CD14-positive monocyte (primary cell): ENCODE measurements at regions not wholly inside any gene's neighbourhood (a gene's known extent, or its start where the extent isn't known, plus 50 kb on each side); places are given as distances from the start of the nearest gene placed in this dataset.

Experiments
- DNase-seq, 3 donors: peaks; one replicate each; pipeline ENCODE4 v3.0.0-alpha.2; 2011 to 2022
- H2AFZ ChIP-seq: 2 replicates; pipeline ENCODE4 v1.6.0; 2012; ENCODE audit warnings: mild to moderate bottlenecking, low read depth, low read length, inconsistent platforms; ENCODE audit not compliant: insufficient read depth, poor library complexity, severe bottlenecking
- H3K27ac ChIP-seq, 2 donors: 1 replicate in 1 of 2; 2 replicates in 1 of 2; pipeline ENCODE4 v1.5.1; 2012 to 2013; ENCODE audit warnings: low read length in 2 of 2, control low read depth in 1 of 2, inconsistent platforms in 1 of 2, low read depth in 1 of 2, mild to moderate bottlenecking in 1 of 2
- H3K27me3 ChIP-seq, 2 donors: one replicate each; pipeline versions ENCODE4 v1.6.0 to v1.6.1; 2011 to 2013; ENCODE audit warnings: low read length in 2 of 2; ENCODE audit not compliant: control insufficient read depth in 2 of 2, insufficient read depth in 2 of 2
- H3K36me3 ChIP-seq, 2 donors: replicated peaks in 1 of 2; 1 replicate in 1 of 2; 2 replicates in 1 of 2; pipeline versions ENCODE4 v1.5.1 to v1.6.1; 2012 to 2013; ENCODE audit warnings: low read length in 2 of 2, control low read depth in 1 of 2, inconsistent platforms in 1 of 2, mild to moderate bottlenecking in 1 of 2; ENCODE audit not compliant: insufficient read depth in 2 of 2, control insufficient read depth in 1 of 2
- H3K4me1 ChIP-seq, 2 donors: 1 replicate in 1 of 2; 2 replicates in 1 of 2; pipeline versions ENCODE4 v1.5.1 to v1.6.1; 2012 to 2013; ENCODE audit warnings: low read length in 2 of 2, control low read depth in 1 of 2, inconsistent platforms in 1 of 2, mild to moderate bottlenecking in 1 of 2, moderate library complexity in 1 of 2; ENCODE audit not compliant: insufficient read depth in 2 of 2, control insufficient read depth in 1 of 2
- H3K4me2 ChIP-seq: replicated peaks from 2 replicates; pipeline ENCODE3; 2012; ENCODE audit warnings: low read length, moderate library complexity, mild to moderate bottlenecking; ENCODE audit not compliant: poor library complexity, severe bottlenecking; ENCODE audit errors: extremely low read depth
- H3K4me3 ChIP-seq, 3 experiments: fragments of 200-600 bp in 1 of 3; sonication (generic) in 1 of 3; replicated peaks in 1 of 3; 1 replicate in 2 of 3; 2 replicates in 1 of 3; pipeline ENCODE4 v1.5.1; 2011 to 2013; ENCODE audit warnings: low read length in 3 of 3, mild to moderate bottlenecking in 3 of 3, control low read depth in 2 of 3, low read depth in 2 of 3, inconsistent platforms in 1 of 3, moderate library complexity in 1 of 3
- H3K79me2 ChIP-seq: 2 replicates; pipeline ENCODE4 v1.6.0; 2012; ENCODE audit warnings: mild to moderate bottlenecking, control low read depth, inconsistent platforms, low read length, moderate library complexity; ENCODE audit not compliant: insufficient read depth
- H3K9ac ChIP-seq: 2 replicates; pipeline ENCODE4 v1.6.0; 2017; ENCODE audit warnings: low read length, mild to moderate bottlenecking; ENCODE audit not compliant: insufficient read depth, poor library complexity, severe bottlenecking
- H3K9me3 ChIP-seq, 2 donors: replicated peaks in 1 of 2; 1 replicate in 1 of 2; 2 replicates in 1 of 2; pipeline versions ENCODE4 v1.5.1 to v1.6.1; 2012 to 2013; ENCODE audit warnings: low read length in 2 of 2, control low read depth in 1 of 2; ENCODE audit not compliant: control insufficient read depth in 1 of 2, insufficient read depth in 1 of 2
- H4K20me1 ChIP-seq: 2 replicates; pipeline ENCODE4 v1.6.0; 2012; ENCODE audit warnings: mild to moderate bottlenecking, low read length, control low read depth, moderate library complexity; ENCODE audit not compliant: insufficient read depth
- H3K27ac Mint-ChIP-seq, 7 donors: one replicate each; pipeline ENCODE4 v1.8.0; 2020; ENCODE audit warnings: mild to moderate bottlenecking in 7 of 7, mixed read lengths in 7 of 7, moderate library complexity in 6 of 7, inconsistent platforms in 2 of 7
- H3K27me3 Mint-ChIP-seq, 3 donors: one replicate each; pipeline ENCODE4 v1.8.0; 2021 to 2022; ENCODE audit warnings: low read depth in 3 of 3, mild to moderate bottlenecking in 3 of 3, mixed read lengths in 3 of 3, moderate library complexity in 3 of 3, inconsistent platforms in 1 of 3
- H3K36me3 Mint-ChIP-seq, 2 donors: one replicate each; pipeline ENCODE4 v1.8.0; 2020; ENCODE audit warnings: mixed read lengths in 2 of 2, inconsistent platforms in 1 of 2, mild to moderate bottlenecking in 1 of 2
- H3K4me1 Mint-ChIP-seq: one replicate; pipeline ENCODE4 v1.8.0; 2020; ENCODE audit warnings: mild to moderate bottlenecking, mixed read lengths
- H3K4me3 Mint-ChIP-seq, 2 donors: one replicate each; pipeline ENCODE4 v1.8.0; 2020; ENCODE audit warnings: mild to moderate bottlenecking in 2 of 2, mixed read lengths in 2 of 2, moderate library complexity in 1 of 2
- H3K9me3 Mint-ChIP-seq, 7 donors: one replicate each; pipeline ENCODE4 v1.8.0; 2020 to 2022; ENCODE audit warnings: mixed read lengths in 7 of 7, mild to moderate bottlenecking in 6 of 7, moderate library complexity in 6 of 7, inconsistent platforms in 2 of 7
- WGBS: methylation state at CpG from one replicate; pipeline ENCODE4 v1.1.5; 2013; ENCODE audit warnings: missing lambda C conversion rate; ENCODE audit not compliant: insufficient coverage; 5-methylcytosine and 5-hydroxymethylcytosine counted together
- intact Hi-C, 2 donors: fragments of 100-400 bp; cut with micrococcal nuclease; formaldehyde crosslinking; loops; one replicate each; pipeline versions ENCODE4 v1.15.0 to v1.15.1; 2023
- TF ChIP-seq, protein P1 (sequence below): fragments of 200-600 bp; IDR thresholded peaks from one replicate; pipeline ENCODE4 v1.8.0; 2022; ENCODE audit warnings: antibody characterized with exemption, mild to moderate bottlenecking

DNA sequence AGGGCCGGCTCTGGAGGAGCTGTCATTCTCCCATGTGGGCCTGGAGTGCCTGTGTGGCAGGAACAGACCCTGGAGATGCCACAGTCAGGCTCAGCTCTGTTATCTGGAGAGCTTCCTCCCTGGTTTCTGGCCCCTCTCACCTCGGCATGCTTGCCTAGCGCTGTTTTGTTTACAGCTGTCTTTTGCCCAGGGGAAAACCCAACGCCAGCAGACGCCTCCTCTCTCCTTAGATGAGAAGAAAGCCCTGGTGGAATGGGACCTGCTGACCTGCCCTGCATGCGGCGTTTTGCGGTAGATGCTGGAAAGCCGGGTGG, 104.9 kb downstream of the CRYAA start:
- WGBS: 88% methylated on average over 6 of the region's 9 CpGs
- Histone ChIP-seq H4K20me1 (no peaks in the 10 kb centered on the region), H3K9ac (no peak overlapping the region), H3K36me3 (no peaks in the 10 kb centered on the region), H3K27ac (no peak overlapping the region), H2AFZ (no peak overlapping the region), H3K4me2 (no peak overlapping the region), H3K4me1 (no peaks in the 10 kb centered on the region), H3K27me3 (no peaks in the 10 kb centered on the region), H3K79me2 (no peaks in the 10 kb centered on the region), H3K4me3 (no peak overlapping the region), H3K9me3 (no peaks in the 10 kb centered on the region)
- DNase-seq: no peak
- Mint-ChIP-seq H3K4me1 (no peaks in the 10 kb centered on the region), H3K4me3 (no peak overlapping the region), H3K36me3 (no peaks in the 10 kb centered on the region), H3K27me3 (peaks cover 8 to 33% (median 15%) of the 10 kb centered on the region in 3 donors), H3K27ac (no peak overlapping the region), H3K9me3 (peaks cover 0 to 2% (median 0%) of the 10 kb centered on the region in 7 donors)
- intact Hi-C loops: no loop called here
- TF ChIP-seq, protein P1, sequence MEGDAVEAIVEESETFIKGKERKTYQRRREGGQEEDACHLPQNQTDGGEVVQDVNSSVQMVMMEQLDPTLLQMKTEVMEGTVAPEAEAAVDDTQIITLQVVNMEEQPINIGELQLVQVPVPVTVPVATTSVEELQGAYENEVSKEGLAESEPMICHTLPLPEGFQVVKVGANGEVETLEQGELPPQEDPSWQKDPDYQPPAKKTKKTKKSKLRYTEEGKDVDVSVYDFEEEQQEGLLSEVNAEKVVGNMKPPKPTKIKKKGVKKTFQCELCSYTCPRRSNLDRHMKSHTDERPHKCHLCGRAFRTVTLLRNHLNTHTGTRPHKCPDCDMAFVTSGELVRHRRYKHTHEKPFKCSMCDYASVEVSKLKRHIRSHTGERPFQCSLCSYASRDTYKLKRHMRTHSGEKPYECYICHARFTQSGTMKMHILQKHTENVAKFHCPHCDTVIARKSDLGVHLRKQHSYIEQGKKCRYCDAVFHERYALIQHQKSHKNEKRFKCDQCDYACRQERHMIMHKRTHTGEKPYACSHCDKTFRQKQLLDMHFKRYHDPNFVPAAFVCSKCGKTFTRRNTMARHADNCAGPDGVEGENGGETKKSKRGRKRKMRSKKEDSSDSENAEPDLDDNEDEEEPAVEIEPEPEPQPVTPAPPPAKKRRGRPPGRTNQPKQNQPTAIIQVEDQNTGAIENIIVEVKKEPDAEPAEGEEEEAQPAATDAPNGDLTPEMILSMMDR: no peak

DNA sequence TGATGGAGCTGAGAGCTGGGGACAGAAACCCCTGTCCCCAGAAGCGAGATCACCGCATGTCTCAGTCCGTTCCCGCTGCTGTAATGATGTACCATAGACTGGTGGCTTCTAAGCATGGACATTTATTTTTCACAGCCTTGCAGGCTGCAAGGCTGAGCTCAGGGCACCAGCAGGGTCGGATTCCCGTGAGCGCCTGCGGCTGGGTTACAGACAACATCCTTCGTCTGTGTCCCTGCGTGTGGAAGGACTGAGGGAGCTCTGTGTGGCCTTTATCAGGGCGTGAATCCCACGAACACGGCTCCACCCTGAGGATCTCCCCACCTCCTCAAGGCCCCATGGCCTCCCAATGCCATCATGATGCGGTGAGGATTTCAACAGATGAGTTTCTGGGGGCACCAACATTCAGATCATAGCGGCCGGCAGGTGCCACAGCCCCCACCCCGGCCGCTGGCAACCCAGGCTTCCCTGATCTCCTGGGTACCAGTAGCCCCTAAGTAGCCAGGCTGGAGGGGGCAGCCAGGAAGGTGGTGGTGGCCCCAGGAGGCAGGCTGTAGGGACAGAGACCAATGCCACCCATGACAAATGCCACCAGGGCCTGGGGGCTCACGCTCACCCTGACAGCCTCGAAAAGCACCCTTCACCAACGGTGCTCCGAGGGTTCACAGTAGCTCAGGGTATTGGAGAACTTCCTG, 104.4 kb downstream of the CRYAA start:
- Histone ChIP-seq H3K4me1 (no peaks in the 10 kb centered on the region), H4K20me1 (no peaks in the 10 kb centered on the region), H3K4me2 (no peak overlapping the region), H3K27ac (no peak overlapping the region), H3K9me3 (no peaks in the 10 kb centered on the region), H3K9ac (no peak overlapping the region), H3K27me3 (no peaks in the 10 kb centered on the region), H2AFZ (no peak overlapping the region), H3K79me2 (no peaks in the 10 kb centered on the region), H3K36me3 (no peaks in the 10 kb centered on the region), H3K4me3 (no peak overlapping the region)
- 91% methylated on average over 22 of the region's 22 CpGs for WGBS
- H3K9me3 Mint-ChIP-seq: peaks cover 0 to 2% (median 0%) of the 10 kb centered on the region in 7 donors
- TF ChIP-seq, protein P1: no peak
- DNase-seq: no peak
- H3K4me3 Mint-ChIP-seq: no peak overlapping the region
- H3K4me1 Mint-ChIP-seq: no peaks in the 10 kb centered on the region
- H3K36me3 Mint-ChIP-seq: no peaks in the 10 kb centered on the region
- intact Hi-C loops: no loop called here
- peaks cover 5 to 29% (median 11%) of the 10 kb centered on the region in 3 donors for H3K27me3 Mint-ChIP-seq
- H3K27ac Mint-ChIP-seq: peak overlapping the region in 1 of 7 donors; percentile 23
